ENCODE measurements at regions not wholly inside any gene's neighbourhood (a gene's known extent, or its start where the extent isn't known, plus 50 kb on each side); places are given as distances from the start of the nearest gene placed in this dataset.

GRCh38 chr5:20559845-20560244 is 571.8 kb upstream of the CDH18 start:
- intact Hi-C loops (cut with micrococcal nuclease), result no loop called here
- DNase-seq (no peak), ATAC-seq (no peak)

DNA sequence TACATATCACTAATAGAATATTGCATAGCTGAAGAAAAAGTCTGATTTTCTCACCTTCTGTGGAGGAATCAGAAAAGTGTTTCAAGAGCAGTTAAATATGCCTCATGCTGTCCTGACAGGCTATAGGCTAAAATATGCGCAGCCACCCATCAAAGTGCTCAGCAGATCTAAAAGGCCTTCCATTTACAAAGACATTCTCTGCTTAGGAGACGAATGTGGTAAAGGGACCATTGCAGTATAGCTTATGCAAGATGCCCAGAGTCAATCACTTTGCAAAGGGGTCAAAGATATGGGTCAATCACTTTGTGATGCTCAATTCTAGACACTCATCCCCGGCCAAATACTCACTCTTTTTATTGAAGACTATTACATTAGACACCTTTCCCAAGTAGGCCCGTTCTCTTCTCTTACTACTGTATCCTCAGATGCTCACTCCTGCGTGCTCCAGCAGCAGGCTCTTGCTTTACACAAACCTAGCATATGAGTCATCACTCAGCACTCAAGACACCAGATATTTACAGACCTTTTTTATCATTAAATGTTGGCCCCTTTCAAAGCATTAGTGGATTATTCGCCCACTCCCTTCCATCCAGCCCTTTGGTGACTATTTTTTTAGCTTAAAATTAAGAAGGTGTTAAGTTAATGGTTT is 568.2 kb upstream of the CDH18 start:
- ATAC-seq, result no peak
- intact Hi-C loops (cut with micrococcal nuclease), result no loop called here

GRCh38 chr5:20555034-20555433 is 567.0 kb upstream of the CDH18 start:
- DNase-seq (no peak), ATAC-seq (no peak)
- intact Hi-C loops (cut with micrococcal nuclease), result no loop called here

More for the DNA sequence above, 568.2 kb upstream of the CDH18 start:
- DNase-seq, result no peak

DNA sequence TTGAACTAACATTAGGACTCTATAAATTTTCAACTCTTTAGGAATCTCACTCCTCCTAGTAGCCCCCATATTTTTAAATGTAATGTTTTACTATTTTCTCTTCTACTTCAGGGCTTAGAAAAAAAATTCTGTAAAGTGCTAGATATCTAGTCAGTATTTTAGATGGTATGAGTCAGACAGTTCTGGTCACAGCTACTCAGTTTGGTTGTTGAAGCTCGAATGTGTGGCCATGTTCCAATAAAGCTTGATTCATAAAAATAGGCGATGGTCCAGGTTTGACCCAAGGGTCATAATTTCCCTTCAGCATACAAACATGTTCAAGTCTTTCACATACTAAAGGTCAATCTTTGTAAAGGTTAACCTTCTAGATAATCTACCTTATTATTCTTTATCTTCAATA is 566.0 kb upstream of the CDH18 start:
- intact Hi-C loops (cut with micrococcal nuclease), result no loop called here
- no peak for ATAC-seq
- DNase-seq, result no peak

DNA sequence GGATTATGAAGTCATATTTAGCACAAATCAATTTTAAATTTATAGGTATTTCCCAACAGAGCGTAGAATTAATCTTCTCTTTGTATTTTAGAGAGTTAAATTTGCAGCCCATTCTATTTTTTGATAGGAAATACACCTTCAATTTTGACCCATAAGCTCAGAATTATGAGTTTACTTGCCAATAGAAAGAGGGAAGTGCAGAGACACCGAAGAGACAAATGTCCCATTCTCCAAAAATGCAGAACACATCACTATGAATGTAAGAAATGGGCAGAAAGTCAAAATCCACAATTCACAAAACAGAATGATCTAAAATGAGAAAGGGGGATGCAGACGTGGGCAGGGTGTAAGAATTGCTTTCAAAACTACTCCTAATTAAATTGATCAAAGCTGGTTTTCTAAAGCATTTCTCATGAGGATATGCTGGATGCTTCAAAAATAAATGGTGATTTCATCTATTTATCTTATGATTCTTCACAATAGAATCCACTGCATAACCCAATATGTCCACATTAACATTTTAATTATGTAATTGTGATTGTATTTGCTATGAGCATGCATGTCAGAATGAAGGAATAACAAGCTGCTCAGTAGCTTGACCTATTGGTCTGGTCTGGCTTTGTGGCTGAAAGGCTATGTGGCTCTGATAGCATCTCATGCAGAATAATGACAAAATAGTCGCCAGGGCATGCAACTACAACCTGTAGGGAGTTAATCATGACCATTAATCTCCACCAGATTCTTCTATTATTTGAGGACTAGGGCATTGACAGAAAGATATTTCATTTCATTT is 550.1 kb upstream of the CDH18 start:
- DNase-seq (no peak), ATAC-seq (no peak)
- intact Hi-C loops (cut with micrococcal nuclease), result no loop called here

DNA sequence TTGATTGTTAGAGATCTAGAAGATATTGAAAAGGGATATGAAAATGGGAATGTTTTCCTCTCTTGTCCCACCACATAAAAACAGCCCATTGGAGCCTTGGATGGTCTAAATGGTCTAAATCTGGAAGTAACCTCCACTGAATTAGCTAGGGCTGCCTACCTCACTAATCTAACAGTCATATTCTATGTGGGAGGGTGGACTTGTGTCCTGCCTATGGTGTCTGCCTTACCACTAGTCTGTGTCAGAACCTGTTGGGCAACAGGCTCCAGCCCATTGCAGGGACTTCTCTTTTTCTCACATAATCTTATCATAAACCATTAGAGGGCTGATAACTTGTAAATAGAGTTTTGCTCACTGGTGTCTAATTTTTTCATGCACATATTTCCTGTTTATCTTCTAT is 548.8 kb upstream of the CDH18 start:
- DNase-seq (no peak), ATAC-seq (no peak)
- intact Hi-C loops (cut with micrococcal nuclease), result no loop called here

GRCh38 chr5:20536341-20536740 is 548.3 kb upstream of the CDH18 start:
- no peak for ATAC-seq
- DNase-seq, result no peak
- intact Hi-C loops (cut with micrococcal nuclease), result no loop called here

GRCh38 chr5:20528471-20528870 is 540.5 kb upstream of the CDH18 start:
- intact Hi-C loops (cut with micrococcal nuclease), result no loop called here
- no peak for ATAC-seq
- no peak for DNase-seq

DNA sequence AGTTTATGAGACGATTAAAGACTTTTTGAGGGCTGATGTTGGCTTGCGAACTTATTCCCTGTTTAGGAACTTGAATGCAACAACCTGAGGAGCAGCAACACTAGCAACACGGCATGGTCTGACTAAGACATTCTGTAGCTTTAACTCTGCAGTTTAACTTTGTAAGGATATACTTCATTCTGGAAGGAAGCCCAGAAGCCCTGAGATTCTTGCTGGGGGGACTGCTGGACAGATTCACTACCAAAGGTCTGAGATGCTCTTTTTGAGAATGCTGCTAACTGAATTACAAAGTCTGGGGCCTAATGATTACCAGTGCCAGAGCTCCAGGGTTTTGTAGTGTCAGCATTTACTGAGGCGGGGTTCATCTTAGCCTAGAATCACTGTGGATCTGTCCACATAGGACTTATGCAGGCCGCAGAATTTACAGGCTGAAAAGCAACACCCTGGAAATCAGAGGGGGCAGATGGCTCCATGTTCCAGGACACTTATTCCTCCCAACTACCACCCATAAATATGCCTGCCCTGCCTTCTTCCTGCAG is 537.1 kb upstream of the CDH18 start:
- intact Hi-C loops (cut with micrococcal nuclease), result no loop called here
- DNase-seq (no peak), ATAC-seq (no peak)

DNA sequence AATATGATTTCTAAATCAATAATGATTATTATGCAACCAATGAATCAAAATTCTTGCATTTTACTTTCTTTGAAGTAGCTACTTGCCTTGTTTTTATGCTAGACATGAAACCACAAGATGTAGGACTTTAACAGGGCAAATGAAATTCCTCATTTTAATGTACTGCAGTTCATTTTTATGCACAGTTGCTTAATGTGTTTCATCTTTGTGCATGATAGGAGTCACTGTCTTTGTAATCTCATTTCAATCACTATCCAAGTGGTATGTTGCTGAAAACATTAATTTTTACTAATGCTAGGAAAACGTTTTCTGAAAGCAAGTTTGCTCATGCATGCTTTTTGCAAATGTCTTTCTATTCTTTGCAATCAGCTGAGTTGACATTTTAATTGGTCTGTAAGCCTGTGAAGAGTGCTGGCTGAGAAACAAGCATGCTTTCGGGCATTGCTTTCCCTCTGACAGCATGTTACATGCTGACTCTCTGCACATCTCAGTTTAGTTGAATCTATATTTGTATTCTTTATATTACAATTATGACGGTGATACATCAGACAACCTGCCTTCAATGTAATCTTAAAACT is 535.0 kb upstream of the CDH18 start:
- intact Hi-C loops (cut with micrococcal nuclease), result no loop called here
- ATAC-seq (no peak), DNase-seq (no peak)

- intact Hi-C loops (cut with micrococcal nuclease), result no loop called here
- ATAC-seq (no peak), DNase-seq (no peak)
Measured at GRCh38 chr5:20515606-20516005, 527.6 kb upstream of the CDH18 start.

GRCh38 chr5:20514145-20514544 is 526.1 kb upstream of the CDH18 start:
- ATAC-seq (no peak), DNase-seq (no peak)
- intact Hi-C loops (cut with micrococcal nuclease), result no loop called here

GRCh38 chr5:20500546-20500945 is 512.5 kb upstream of the CDH18 start:
- DNase-seq (no peak), ATAC-seq (no peak)
- intact Hi-C loops (cut with micrococcal nuclease), result no loop called here

DNA sequence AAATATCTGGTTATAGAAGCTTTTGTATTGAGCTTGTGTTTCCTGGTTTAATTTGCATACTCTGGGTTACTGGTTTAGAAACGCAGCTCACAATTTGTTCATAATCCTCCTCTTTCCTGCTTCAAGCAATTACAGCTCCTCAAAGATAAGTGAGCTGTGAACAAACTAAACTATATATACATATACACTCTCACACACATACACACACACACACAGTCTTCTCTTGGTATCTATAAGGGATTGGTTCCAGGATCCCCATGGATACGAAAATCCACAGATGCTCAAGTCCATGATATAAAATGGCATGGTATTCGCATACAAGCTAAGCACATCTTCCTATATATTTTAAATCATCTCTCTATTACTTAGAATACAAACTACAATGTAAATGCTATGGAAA is 510.9 kb upstream of the CDH18 start:
- ATAC-seq, result no peak
- intact Hi-C loops (cut with micrococcal nuclease), result no loop called here
- no peak for DNase-seq

DNA sequence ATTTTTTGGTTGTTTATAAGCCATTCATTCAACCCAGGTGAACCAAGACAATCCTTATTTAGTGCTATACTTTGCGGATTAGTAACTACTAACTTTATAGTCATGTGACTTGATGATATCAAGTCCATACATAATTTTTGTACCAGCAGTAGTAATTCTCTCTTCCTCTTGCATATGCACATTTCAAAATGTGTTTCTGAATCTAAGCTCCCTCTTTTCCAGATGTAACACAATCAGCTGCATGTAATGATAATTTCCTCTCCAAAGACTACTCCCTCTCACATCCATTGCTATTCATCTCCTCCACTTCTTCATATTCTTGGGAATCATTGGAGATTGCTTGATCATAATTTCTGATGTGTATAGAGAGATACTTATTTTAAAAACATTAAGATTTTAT is 510.1 kb upstream of the CDH18 start:
- ATAC-seq (no peak), DNase-seq (no peak)
- intact Hi-C loops (cut with micrococcal nuclease), result no loop called here

DNA sequence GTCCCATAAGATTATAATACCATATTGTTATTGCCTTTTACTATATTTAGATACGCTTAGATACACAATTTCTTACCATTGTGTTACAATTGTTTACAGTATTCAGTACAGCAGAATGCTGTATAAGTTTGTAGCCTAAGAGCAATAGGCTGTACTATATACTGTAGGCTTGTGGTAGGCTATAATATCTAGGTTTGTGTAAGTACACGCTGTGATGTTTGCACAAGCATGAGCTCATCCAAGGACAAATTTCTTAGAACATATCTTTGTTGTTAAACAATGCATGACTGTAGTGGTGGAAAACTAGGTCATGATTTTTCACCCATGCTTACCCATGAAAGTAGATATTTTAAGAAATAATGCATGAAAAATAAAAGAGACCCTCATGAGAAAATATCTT is 509.4 kb upstream of the CDH18 start:
- intact Hi-C loops (cut with micrococcal nuclease), result no loop called here
- no peak for ATAC-seq
- no peak for DNase-seq

- intact Hi-C loops (cut with micrococcal nuclease), result no loop called here
- DNase-seq (no peak), ATAC-seq (no peak)
Measured at GRCh38 chr5:20494706-20495105, 506.7 kb upstream of the CDH18 start.

DNA sequence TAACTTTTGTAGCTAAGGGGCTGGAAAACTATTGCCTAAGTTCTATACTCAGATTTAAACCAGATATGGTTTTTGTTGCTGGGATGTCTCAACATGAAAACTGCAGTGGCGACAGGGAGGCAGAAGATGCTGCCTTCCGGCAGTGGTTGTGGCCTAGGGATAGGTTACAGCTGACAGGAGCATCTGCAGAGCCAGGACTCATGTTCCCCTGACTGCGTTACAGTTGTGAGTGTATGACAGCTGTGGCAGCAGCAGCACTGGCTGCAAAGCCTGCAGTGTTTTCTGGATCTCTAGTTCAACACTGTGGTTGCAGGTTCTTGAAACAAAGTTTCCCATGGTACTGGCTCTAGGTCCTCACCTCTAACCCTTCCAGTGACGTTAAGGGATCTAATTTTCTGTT is 498.8 kb upstream of the CDH18 start:
- intact Hi-C loops (cut with micrococcal nuclease), result no loop called here
- ATAC-seq (no peak), DNase-seq (no peak)

DNA sequence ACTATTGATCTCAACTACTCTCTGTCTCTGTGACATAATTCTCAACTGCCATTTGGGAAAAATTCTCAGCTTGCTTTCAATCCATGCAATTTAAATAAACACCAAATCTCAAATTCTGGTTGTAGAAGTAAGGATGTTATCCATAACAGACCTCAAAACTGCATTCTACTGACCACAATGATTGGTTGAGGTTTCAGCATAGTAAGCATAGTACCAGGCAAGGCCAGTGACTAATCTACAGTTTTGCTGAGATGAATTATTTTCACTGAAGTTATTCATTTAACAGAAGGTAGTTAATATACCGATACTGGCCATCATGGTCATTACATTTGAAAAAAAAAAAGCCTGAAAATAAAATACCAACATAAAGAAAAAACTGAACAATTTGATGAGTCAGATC is 488.0 kb upstream of the CDH18 start:
- intact Hi-C loops (cut with micrococcal nuclease), result no loop called here
- ATAC-seq (no peak), DNase-seq (no peak)

GRCh38 chr5:20470997-20471396 is 483.0 kb upstream of the CDH18 start:
- ATAC-seq, result no peak
- DNase-seq, result no peak
- intact Hi-C loops (cut with micrococcal nuclease), result no loop called here

GRCh38 chr5:20469792-20470191 is 481.8 kb upstream of the CDH18 start:
- intact Hi-C loops (cut with micrococcal nuclease), result no loop called here
- ATAC-seq (no peak), DNase-seq (no peak)
